ENCODE measurements at regions not wholly inside any gene's neighbourhood (a gene's known extent, or its start where the extent isn't known, plus 50 kb on each side); places are given as distances from the start of the nearest gene placed in this dataset.

- no peak for DNase-seq (ENCODE audit: extremely low spot score)
- TF ChIP-seq HDGF (IDR thresholded peaks at IDR 0.05; ENCODE audit: borderline replicate concordance) (no peak), FOXM1 (IDR thresholded peaks at IDR 0.05; ENCODE audit: borderline replicate concordance) (no peak), SP1 (IDR thresholded peaks at IDR 0.05) (no peak), L3MBTL2 (conservative IDR thresholded peaks at IDR 0.05) (no peak), NFRKB (IDR thresholded peaks at IDR 0.05) (no peak), BHLHE40 (IDR thresholded peaks at IDR 0.05; ENCODE audit: borderline replicate concordance) (no peak), SUZ12 (IDR thresholded peaks at IDR 0.05) (no peak)
- ChIA-PET POLR2A (no interaction called here), CTCF (no interaction called here)
Observed at GRCh38 chr3:41143421-41144031, 55.8 kb upstream of the CTNNB1 start.

- no peak for TF ChIP-seq FOXM1 (IDR thresholded peaks at IDR 0.05; ENCODE audit: borderline replicate concordance)
- TF ChIP-seq ELF4 (IDR thresholded peaks at IDR 0.05), result no peak
- TF ChIP-seq BHLHE40 (IDR thresholded peaks at IDR 0.05; ENCODE audit: borderline replicate concordance), result no peak
- no peak for TF ChIP-seq HDGF (IDR thresholded peaks at IDR 0.05; ENCODE audit: borderline replicate concordance)
- TF ChIP-seq LEF1 (IDR thresholded peaks at IDR 0.05; ENCODE audit: borderline replicate concordance), result no peak
- no peak for TF ChIP-seq ARNT (IDR thresholded peaks at IDR 0.05)
- TF ChIP-seq FOXA1 (IDR thresholded peaks at IDR 0.05), result no peak
- no peak for TF ChIP-seq ZNF384 (IDR thresholded peaks at IDR 0.05)
- no peak for TF ChIP-seq PKNOX1 (IDR thresholded peaks at IDR 0.05)
- TF ChIP-seq NFRKB (IDR thresholded peaks at IDR 0.05), result no peak
- no peak for TF ChIP-seq FOXK2 (IDR thresholded peaks at IDR 0.05)
- TF ChIP-seq L3MBTL2 (conservative IDR thresholded peaks at IDR 0.05), result no peak
- no peak for TF ChIP-seq SP1 (IDR thresholded peaks at IDR 0.05)
- no peak for TF ChIP-seq SUZ12 (IDR thresholded peaks at IDR 0.05)
- TF ChIP-seq CTBP1 (IDR thresholded peaks at IDR 0.05; ENCODE audit: borderline replicate concordance), result no peak
- TF ChIP-seq TARDBP (IDR thresholded peaks at IDR 0.05), result no peak
- CTCF ChIA-PET, result no interaction called here
- POLR2A ChIA-PET, result no interaction called here
- no peak for DNase-seq (ENCODE audit: extremely low spot score)
Observed at GRCh38 chr3:41144631-41145030, 54.7 kb upstream of the CTNNB1 start.

- peak; percentile 34 for TF ChIP-seq PKNOX1 (IDR thresholded peaks at IDR 0.05)
- TF ChIP-seq ARNT (IDR thresholded peaks at IDR 0.05), result no peak
- peak; percentile 86 for TF ChIP-seq ZNF384 (IDR thresholded peaks at IDR 0.05)
- CTCF ChIA-PET, result no interaction called here
- POLR2A ChIA-PET, result no interaction called here
- peak; percentile 35 for DNase-seq (ENCODE audit: extremely low spot score)
Observed at GRCh38 chr3:41148478-41148877, 50.8 kb upstream of the CTNNB1 start.

- no peak for DNase-seq (ENCODE audit: extremely low spot score)
- POLR2A ChIA-PET, result no interaction called here
- TF ChIP-seq PKNOX1 (IDR thresholded peaks at IDR 0.05) (no peak), CTBP1 (IDR thresholded peaks at IDR 0.05; ENCODE audit: borderline replicate concordance) (no peak), HDGF (IDR thresholded peaks at IDR 0.05; ENCODE audit: borderline replicate concordance) (no peak)
- CTCF ChIA-PET, result no interaction called here
Observed at GRCh38 chr3:41148901-41149300, 50.4 kb upstream of the CTNNB1 start.
